ENCODE measurements at regions not wholly inside any gene's neighbourhood (a gene's known extent, or its start where the extent isn't known, plus 50 kb on each side); places are given as distances from the start of the nearest gene placed in this dataset.
"Not testable (repeated sequence)": the region's sequence is repeated elsewhere in the genome, so short reads cannot be mapped to it uniquely, and the experiment has no call there.

DNA sequence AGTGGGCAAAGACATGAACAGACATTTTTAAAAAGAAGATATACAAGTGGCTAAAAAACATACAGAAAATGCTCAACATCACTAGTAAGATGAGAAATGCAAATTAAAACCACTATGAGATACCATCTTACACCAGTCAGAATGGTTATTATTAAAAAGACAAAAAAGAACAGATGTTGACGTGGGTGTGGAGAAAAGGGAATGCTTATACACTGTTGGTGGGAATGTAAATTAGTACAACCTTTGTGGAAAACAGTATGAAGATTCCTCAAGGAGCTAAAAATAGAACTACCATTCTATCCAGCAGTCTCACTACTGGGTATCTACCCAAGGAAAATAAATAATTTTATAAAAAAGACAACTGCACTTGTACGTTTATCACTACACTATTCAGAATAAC lies 73.9 kb downstream of the EBNA1BP2 start:
- no peak overlapping the region for H3K9ac ChIP-seq

DNA sequence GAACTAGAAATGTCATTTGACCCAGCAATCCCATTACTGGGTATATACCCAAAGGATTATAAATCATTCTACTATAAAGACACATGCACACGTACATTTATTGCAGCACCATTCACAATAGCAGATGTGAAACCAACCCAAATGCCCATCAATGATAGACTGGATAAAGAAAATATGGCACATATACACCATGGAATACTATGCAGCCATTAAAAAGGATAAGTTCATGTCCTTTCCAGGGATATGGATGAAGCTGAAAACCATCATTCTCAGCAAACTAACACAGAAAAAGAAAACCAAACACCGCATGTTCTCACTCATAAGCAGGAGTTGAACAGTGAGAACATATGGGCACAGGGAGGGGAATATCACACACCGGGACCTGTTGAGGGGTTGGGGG lies 75.6 kb downstream of the EBNA1BP2 start:
- not testable (repeated sequence) for H3K9me2 ChIP-seq (ENCODE audit: insufficient read depth)
- WGBS, 2 experiments (ENCODE audit: low coverage in 1 of 2, low lambda C conversion rate in 2 of 2, missing lambda C conversion rate in 2 of 2) = 64 to 71% methylated on average over 3 of the region's 3 CpGs
- in situ Hi-C loops (cut with MboI) = loop anchor here (25.0 kb wide), 1 partner anchor 509 kb away; no protein-coding TSS in a partner anchor

More for the DNA sequence above, 73.9 kb downstream of the EBNA1BP2 start:
- Histone ChIP-seq H3K27me3 (replicated peaks; ENCODE audit: insufficient read depth) (peaks cover 19% of the 10 kb centered on the region), H3F3A (ENCODE audit: insufficient read depth) (no peaks in the 10 kb centered on the region), H3K36me3 (ENCODE audit: low read depth) (no peaks in the 10 kb centered on the region), H2AFZ (no peak overlapping the region), H3K9me3 (ENCODE audit: low read depth) (no peaks in the 10 kb centered on the region), H4K20me1 (ENCODE audit: insufficient read depth) (no peaks in the 10 kb centered on the region), H3K27ac (no peak overlapping the region), H3K4me2 (ENCODE audit: unreplicated experiment) (no peak overlapping the region), H3K4me1 (ENCODE audit: insufficient read depth) (no peaks in the 10 kb centered on the region), H3K9me2 (ENCODE audit: insufficient read depth) (no peaks in the 10 kb centered on the region), H3K4me3 (no peak overlapping the region), H3K79me2 (ENCODE audit: insufficient read depth) (no peaks in the 10 kb centered on the region)
- no peak for DNase-seq
- in situ Hi-C loops (cut with MboI) = loop anchor here (25.0 kb wide), 1 partner anchor 511 kb away; no protein-coding TSS in a partner anchor
- 51 to 56% methylated on average over 2 of the region's 2 CpGs for WGBS, 2 experiments (ENCODE audit: low coverage in 1 of 2, low lambda C conversion rate in 2 of 2, missing lambda C conversion rate in 2 of 2)
- no peak for TF ChIP-seq EZH2phosphoT487 (IDR thresholded peaks at IDR 0.05; ENCODE audit: insufficient read depth, low read depth)
- no peak for TF ChIP-seq EZH2 (IDR thresholded peaks at IDR 0.05; ENCODE audit: insufficient read depth, poor library complexity, severe bottlenecking)

DNA sequence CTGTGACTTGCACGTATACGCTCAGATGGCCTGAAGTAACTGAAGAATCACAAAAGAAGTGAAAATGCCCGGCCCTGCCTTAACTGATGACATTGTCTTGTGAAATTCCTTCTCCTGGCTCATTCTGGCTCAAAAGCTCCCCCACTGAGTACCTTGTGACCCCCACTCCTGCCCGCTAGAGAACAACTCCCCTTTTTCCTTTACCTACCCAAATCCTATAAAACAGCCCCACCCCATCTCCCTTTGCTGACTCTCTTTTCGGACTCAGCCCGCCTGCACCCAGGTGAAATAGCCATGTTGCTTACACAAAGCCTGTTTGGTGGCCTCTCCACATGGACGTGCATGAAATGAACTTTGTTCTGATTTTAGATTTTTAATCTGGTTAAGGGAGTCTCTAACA lies 81.3 kb downstream of the EBNA1BP2 start:
- in situ Hi-C loops (cut with MboI) = loop anchor here (25.0 kb wide), 1 partner anchor 504 kb away; no protein-coding TSS in a partner anchor
- not testable (repeated sequence) for H3K4me1 ChIP-seq (ENCODE audit: insufficient read depth); H3F3A ChIP-seq (ENCODE audit: insufficient read depth); H3K9me2 ChIP-seq (ENCODE audit: insufficient read depth); H4K20me1 ChIP-seq (ENCODE audit: insufficient read depth); H3K9ac ChIP-seq; H3K4me3 ChIP-seq; H3K9me3 ChIP-seq (ENCODE audit: low read depth); H3K27ac ChIP-seq; DNase-seq; H3K4me2 ChIP-seq (ENCODE audit: unreplicated experiment); H2AFZ ChIP-seq; H3K79me2 ChIP-seq (ENCODE audit: insufficient read depth); H3K36me3 ChIP-seq (ENCODE audit: low read depth)
- 41 to 44% methylated on average over 7 of the region's 7 CpGs for WGBS, 2 experiments (ENCODE audit: low coverage in 1 of 2, low lambda C conversion rate in 2 of 2, missing lambda C conversion rate in 2 of 2)
- peaks cover 40% of the 10 kb centered on the region for H3K27me3 ChIP-seq (replicated peaks; ENCODE audit: insufficient read depth)

More for the DNA sequence above, 75.6 kb downstream of the EBNA1BP2 start:
- not testable (repeated sequence) for H3K9ac ChIP-seq; H3K4me2 ChIP-seq (ENCODE audit: unreplicated experiment); DNase-seq; H3K9me3 ChIP-seq (ENCODE audit: low read depth); H3K79me2 ChIP-seq (ENCODE audit: insufficient read depth); H2AFZ ChIP-seq; H4K20me1 ChIP-seq (ENCODE audit: insufficient read depth); H3K4me1 ChIP-seq (ENCODE audit: insufficient read depth); H3K4me3 ChIP-seq; H3K36me3 ChIP-seq (ENCODE audit: low read depth); H3F3A ChIP-seq (ENCODE audit: insufficient read depth); H3K27ac ChIP-seq
- peaks cover 31% of the 10 kb centered on the region for H3K27me3 ChIP-seq (replicated peaks; ENCODE audit: insufficient read depth)

DNA sequence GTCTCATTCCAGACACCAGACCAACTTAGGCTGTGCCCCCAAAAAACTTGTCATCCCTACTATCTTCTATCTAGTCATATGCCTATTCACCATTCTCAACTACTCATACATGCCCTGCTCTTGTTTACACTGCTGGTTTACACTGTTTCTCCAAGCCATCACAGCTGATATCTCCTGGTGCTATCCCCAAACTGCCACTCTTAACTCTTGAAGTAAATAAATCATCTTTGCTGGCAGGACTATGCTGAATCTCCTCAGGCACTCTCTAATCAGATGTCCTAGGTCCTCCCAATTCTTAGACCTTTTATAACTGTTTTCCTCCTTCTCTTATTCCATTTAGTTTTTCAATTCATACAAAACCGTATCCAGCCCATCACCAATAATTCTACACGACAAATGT lies 81.9 kb downstream of the EBNA1BP2 start:
- 26% methylated on average over 2 of the region's 2 CpGs for WGBS, 2 experiments (ENCODE audit: low coverage in 1 of 2, low lambda C conversion rate in 2 of 2, missing lambda C conversion rate in 2 of 2)
- not testable (repeated sequence) for H3K9ac ChIP-seq; H3F3A ChIP-seq (ENCODE audit: insufficient read depth); H3K4me3 ChIP-seq; H2AFZ ChIP-seq; H4K20me1 ChIP-seq (ENCODE audit: insufficient read depth); H3K4me2 ChIP-seq (ENCODE audit: unreplicated experiment); H3K9me3 ChIP-seq (ENCODE audit: low read depth); H3K4me1 ChIP-seq (ENCODE audit: insufficient read depth); H3K27ac ChIP-seq; H3K9me2 ChIP-seq (ENCODE audit: insufficient read depth); H3K79me2 ChIP-seq (ENCODE audit: insufficient read depth); H3K36me3 ChIP-seq (ENCODE audit: low read depth); DNase-seq
- H3K27me3 ChIP-seq (replicated peaks; ENCODE audit: insufficient read depth) = peaks cover 36% of the 10 kb centered on the region
- in situ Hi-C loops (cut with MboI) = loop anchor here (25.0 kb wide), 1 partner anchor 503 kb away; no protein-coding TSS in a partner anchor

DNA sequence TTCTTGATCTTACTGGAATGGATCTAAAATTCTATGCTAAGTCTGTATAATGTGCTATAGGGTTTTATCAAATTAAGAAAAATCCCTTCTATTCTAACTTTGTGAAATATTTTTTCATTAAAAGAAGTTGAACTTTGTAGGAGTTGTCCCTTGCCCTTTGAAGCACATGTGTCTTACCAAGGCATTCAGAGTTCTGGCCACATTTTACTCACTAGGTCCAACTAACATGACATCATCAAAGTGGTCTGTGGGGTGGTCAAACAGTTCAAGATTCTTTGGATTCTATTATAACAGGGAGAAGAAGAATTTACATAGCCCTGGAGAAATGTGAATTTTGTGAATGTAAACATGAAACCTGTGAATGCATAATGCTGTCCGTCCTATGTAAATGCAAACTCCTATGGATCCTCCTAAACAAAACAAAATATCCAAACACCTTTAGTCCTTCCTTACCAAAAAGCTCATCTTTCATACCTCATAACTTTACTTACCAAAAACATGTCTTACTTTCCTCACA lies 88.7 kb downstream of the EBNA1BP2 start:
- Histone ChIP-seq H3K27ac (no peak overlapping the region), H3K36me3 (ENCODE audit: low read depth) (no peaks in the 10 kb centered on the region), H3K9ac (no peak overlapping the region), H3K79me2 (ENCODE audit: insufficient read depth) (no peaks in the 10 kb centered on the region), H3K9me3 (ENCODE audit: low read depth) (no peaks in the 10 kb centered on the region), H4K20me1 (ENCODE audit: insufficient read depth) (no peaks in the 10 kb centered on the region), H3K9me2 (ENCODE audit: insufficient read depth) (no peaks in the 10 kb centered on the region), H3K4me2 (ENCODE audit: unreplicated experiment) (no peak overlapping the region), H3K4me1 (ENCODE audit: insufficient read depth) (no peaks in the 10 kb centered on the region), H3F3A (ENCODE audit: insufficient read depth) (no peaks in the 10 kb centered on the region), H2AFZ (no peak overlapping the region), H3K27me3 (replicated peaks; ENCODE audit: insufficient read depth) (peaks cover 3% of the 10 kb centered on the region; the same call in 1 of the 2 replicates), H3K4me3 (no peak overlapping the region)
- 87 to 96% methylated on average over 1 of the region's 1 CpG for WGBS, 2 experiments (ENCODE audit: low coverage in 1 of 2, low lambda C conversion rate in 2 of 2, missing lambda C conversion rate in 2 of 2)
- in situ Hi-C loops (cut with MboI) = loop anchor here (25.0 kb wide), 1 partner anchor 496 kb away; no protein-coding TSS in a partner anchor
- TF ChIP-seq EZH2phosphoT487 (IDR thresholded peaks at IDR 0.05; ENCODE audit: insufficient read depth, low read depth) (no peak), EZH2 (IDR thresholded peaks at IDR 0.05; ENCODE audit: insufficient read depth, poor library complexity, severe bottlenecking) (no peak)
- DNase-seq = no peak
